ENCODE measurements at regions not wholly inside any gene's neighbourhood (a gene's known extent, or its start where the extent isn't known, plus 50 kb on each side); places are given as distances from the start of the nearest gene placed in this dataset.

DNA sequence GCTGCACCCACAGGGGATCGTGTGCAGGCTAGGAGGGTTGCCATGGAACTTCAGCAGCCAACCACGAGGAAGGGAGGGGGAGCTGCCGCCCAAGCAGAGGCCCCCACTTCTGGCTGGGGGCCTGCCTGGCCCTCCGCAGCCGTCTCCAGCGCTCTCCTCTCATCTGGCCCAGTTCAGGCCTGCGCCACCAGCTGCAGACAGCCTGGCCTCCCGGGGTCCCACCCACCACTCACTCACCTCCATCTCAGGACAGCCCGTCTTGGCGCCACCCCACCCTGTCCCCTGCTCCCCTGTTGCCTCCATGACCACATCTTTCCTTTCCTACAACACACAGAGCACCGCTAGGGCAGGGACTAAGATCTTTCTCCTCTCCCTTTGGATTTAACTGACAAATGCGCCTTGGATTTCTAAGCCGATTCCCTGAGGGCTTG, 98.7 kb downstream of the ANKRD60 start:
- H3K27me3 ChIP-seq (ENCODE audit: insufficient read depth, low read length), result no peaks in the 10 kb centered on the region
- no peak overlapping the region for H3K4me3 ChIP-seq (ENCODE audit: low read depth, low read length, poor library complexity, severe bottlenecking)
- no peaks in the 10 kb centered on the region for H3K79me2 ChIP-seq (ENCODE audit: insufficient read depth, low read length)
- H4K20me1 ChIP-seq (ENCODE audit: insufficient read depth, low read length), result no peaks in the 10 kb centered on the region
- no peaks in the 10 kb centered on the region for H3F3A ChIP-seq (ENCODE audit: insufficient read depth, low read length)
- TF ChIP-seq EZH2 (IDR thresholded peaks at IDR 0.05; ENCODE audit: borderline replicate concordance, low read length), result no peak
- TF ChIP-seq, protein P1, sequence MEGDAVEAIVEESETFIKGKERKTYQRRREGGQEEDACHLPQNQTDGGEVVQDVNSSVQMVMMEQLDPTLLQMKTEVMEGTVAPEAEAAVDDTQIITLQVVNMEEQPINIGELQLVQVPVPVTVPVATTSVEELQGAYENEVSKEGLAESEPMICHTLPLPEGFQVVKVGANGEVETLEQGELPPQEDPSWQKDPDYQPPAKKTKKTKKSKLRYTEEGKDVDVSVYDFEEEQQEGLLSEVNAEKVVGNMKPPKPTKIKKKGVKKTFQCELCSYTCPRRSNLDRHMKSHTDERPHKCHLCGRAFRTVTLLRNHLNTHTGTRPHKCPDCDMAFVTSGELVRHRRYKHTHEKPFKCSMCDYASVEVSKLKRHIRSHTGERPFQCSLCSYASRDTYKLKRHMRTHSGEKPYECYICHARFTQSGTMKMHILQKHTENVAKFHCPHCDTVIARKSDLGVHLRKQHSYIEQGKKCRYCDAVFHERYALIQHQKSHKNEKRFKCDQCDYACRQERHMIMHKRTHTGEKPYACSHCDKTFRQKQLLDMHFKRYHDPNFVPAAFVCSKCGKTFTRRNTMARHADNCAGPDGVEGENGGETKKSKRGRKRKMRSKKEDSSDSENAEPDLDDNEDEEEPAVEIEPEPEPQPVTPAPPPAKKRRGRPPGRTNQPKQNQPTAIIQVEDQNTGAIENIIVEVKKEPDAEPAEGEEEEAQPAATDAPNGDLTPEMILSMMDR (IDR thresholded peaks at IDR 0.05; ENCODE audit: low read length), result no peak
- no peak overlapping the region for H3K4me2 ChIP-seq (ENCODE audit: low read length)
- no peak overlapping the region for H2AFZ ChIP-seq (ENCODE audit: low read length)
- no peaks in the 10 kb centered on the region for H3K4me1 ChIP-seq (ENCODE audit: insufficient read depth, low read length, severe bottlenecking)
- H3K36me3 ChIP-seq (ENCODE audit: insufficient read depth, low read length), result no peaks in the 10 kb centered on the region
- no peak overlapping the region for H3K27ac ChIP-seq (ENCODE audit: low read depth, low read length, poor library complexity, severe bottlenecking)
- no peaks in the 10 kb centered on the region for H3K9me3 ChIP-seq (ENCODE audit: low read length)
- H3K9me2 ChIP-seq (ENCODE audit: low read depth, low read length), result no peaks in the 10 kb centered on the region
- H3K9ac ChIP-seq (ENCODE audit: low read length), result no peak overlapping the region

DNA sequence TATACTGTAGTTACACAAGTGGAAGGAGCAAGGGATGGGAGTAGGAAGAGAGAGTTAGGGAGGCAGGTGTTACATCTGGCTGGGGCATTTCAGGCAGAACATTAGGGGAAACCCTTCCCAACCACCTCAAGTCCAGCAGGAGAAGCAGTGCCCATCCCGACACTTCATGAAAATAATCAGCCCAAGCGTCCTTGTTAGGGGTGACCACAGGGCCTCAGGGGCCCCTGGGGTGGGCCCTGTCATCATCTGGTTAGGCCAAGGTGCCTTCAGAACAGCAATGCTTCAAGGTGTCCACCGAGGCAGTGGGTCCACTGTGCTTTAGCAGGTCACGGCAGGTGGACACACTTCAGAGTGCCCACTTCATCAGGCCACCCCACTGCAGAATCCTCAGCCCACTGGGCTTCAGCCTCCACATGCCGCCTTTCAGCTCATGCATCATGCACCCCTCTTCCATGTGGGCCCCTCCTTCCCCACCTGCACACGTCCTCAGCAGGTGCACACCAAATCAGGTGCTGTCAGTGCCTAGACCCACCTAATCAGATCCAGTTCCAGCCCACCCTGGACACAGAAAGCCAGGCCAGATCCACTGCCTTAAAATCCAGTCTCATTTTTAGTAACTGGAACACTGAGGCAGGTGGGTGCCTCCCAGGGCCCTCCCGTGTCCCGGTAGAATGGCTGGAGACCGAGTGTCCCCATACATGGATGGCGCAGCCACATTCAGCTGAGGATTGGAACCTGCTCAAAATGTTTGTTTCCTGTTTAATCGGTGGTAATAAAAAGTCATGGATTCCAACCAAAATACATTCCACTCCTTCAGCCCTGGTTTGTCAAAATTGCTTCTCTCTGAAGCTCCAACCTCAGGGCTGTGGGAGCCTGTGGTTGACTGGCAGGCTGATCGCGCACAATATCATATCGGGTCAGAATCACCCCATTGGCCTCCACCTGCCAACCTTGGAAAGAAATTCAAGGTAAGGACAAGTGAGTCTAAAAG, 99.5 kb downstream of the ANKRD60 start:
- H3K4me2 ChIP-seq (ENCODE audit: low read length), result no peak overlapping the region
- no peak overlapping the region for H2AFZ ChIP-seq (ENCODE audit: low read length)
- no peaks in the 10 kb centered on the region for H3K4me1 ChIP-seq (ENCODE audit: insufficient read depth, low read length, severe bottlenecking)
- no peaks in the 10 kb centered on the region for H3K9me2 ChIP-seq (ENCODE audit: low read depth, low read length)
- no peak overlapping the region for H3K27ac ChIP-seq (ENCODE audit: low read depth, low read length, poor library complexity, severe bottlenecking)
- H3K36me3 ChIP-seq (ENCODE audit: insufficient read depth, low read length), result no peaks in the 10 kb centered on the region
- H3K9me3 ChIP-seq (ENCODE audit: low read length), result no peaks in the 10 kb centered on the region
- H3K4me3 ChIP-seq (ENCODE audit: low read depth, low read length, poor library complexity, severe bottlenecking), result no peak overlapping the region
- no peak overlapping the region for H3K9ac ChIP-seq (ENCODE audit: low read length)
- TF ChIP-seq EZH2 (IDR thresholded peaks at IDR 0.05; ENCODE audit: borderline replicate concordance, low read length), result no peak
- TF ChIP-seq, protein P1 (IDR thresholded peaks at IDR 0.05; ENCODE audit: low read length), result no peak
- no peaks in the 10 kb centered on the region for H4K20me1 ChIP-seq (ENCODE audit: insufficient read depth, low read length)
- H3K79me2 ChIP-seq (ENCODE audit: insufficient read depth, low read length), result no peaks in the 10 kb centered on the region
- H3F3A ChIP-seq (ENCODE audit: insufficient read depth, low read length), result no peaks in the 10 kb centered on the region
- H3K27me3 ChIP-seq (ENCODE audit: insufficient read depth, low read length), result no peaks in the 10 kb centered on the region

DNA sequence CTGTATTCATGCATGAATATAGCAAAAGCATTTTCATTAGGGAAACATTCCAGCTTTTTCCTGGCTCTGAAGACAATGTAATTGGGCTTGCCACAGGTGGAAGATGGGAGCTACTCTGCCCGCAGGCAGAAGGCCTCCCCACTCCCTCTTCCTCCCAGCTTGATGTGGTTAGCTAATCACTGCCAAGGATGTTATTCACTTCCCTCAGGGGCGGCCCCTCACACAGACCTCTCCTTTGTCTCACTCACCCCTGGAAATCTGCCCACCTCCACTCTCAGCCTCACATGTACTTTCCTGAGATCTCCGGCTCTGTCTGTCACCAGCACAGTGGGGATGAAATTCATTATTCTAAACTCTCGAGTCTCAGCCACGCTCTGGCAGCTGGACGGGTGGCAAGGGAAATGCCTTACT, 100.7 kb downstream of the ANKRD60 start:
- Histone ChIP-seq H3K36me3 (ENCODE audit: insufficient read depth, low read length) (no peaks in the 10 kb centered on the region), H3K4me2 (ENCODE audit: low read length) (no peak overlapping the region), H3K27me3 (ENCODE audit: insufficient read depth, low read length) (no peaks in the 10 kb centered on the region), H3K4me1 (ENCODE audit: insufficient read depth, low read length, severe bottlenecking) (no peaks in the 10 kb centered on the region), H2AFZ (ENCODE audit: low read length) (no peak overlapping the region), H4K20me1 (ENCODE audit: insufficient read depth, low read length) (no peaks in the 10 kb centered on the region), H3K27ac (ENCODE audit: low read depth, low read length, poor library complexity, severe bottlenecking) (no peak overlapping the region), H3K9me2 (ENCODE audit: low read depth, low read length) (no peaks in the 10 kb centered on the region), H3K79me2 (ENCODE audit: insufficient read depth, low read length) (no peaks in the 10 kb centered on the region), H3K4me3 (ENCODE audit: low read depth, low read length, poor library complexity, severe bottlenecking) (no peak overlapping the region), H3K9me3 (ENCODE audit: low read length) (no peaks in the 10 kb centered on the region), H3K9ac (ENCODE audit: low read length) (no peak overlapping the region), H3F3A (ENCODE audit: insufficient read depth, low read length) (no peaks in the 10 kb centered on the region)
- TF ChIP-seq, protein P1 (IDR thresholded peaks at IDR 0.05; ENCODE audit: low read length), result no peak
- no peak for TF ChIP-seq EZH2 (IDR thresholded peaks at IDR 0.05; ENCODE audit: borderline replicate concordance, low read length)

Measured in OCI-LY1 (cell line).